CD4-positive, alpha-beta T cell treated with Interleukin-15 for 4 hours (primary cell): ENCODE measurements at regions not wholly inside any gene's neighbourhood (a gene's known extent, or its start where the extent isn't known, plus 50 kb on each side); places are given as distances from the start of the nearest gene placed in this dataset.
"Not testable (repeated sequence)": the region's sequence is repeated elsewhere in the genome, so short reads cannot be mapped to it uniquely, and the experiment has no call there.

Experiments
- DNase-seq: peaks from one replicate; pipeline ENCODE4 v3.0.0-alpha.2; 2020; ENCODE audit warnings: low spot score

DNA sequence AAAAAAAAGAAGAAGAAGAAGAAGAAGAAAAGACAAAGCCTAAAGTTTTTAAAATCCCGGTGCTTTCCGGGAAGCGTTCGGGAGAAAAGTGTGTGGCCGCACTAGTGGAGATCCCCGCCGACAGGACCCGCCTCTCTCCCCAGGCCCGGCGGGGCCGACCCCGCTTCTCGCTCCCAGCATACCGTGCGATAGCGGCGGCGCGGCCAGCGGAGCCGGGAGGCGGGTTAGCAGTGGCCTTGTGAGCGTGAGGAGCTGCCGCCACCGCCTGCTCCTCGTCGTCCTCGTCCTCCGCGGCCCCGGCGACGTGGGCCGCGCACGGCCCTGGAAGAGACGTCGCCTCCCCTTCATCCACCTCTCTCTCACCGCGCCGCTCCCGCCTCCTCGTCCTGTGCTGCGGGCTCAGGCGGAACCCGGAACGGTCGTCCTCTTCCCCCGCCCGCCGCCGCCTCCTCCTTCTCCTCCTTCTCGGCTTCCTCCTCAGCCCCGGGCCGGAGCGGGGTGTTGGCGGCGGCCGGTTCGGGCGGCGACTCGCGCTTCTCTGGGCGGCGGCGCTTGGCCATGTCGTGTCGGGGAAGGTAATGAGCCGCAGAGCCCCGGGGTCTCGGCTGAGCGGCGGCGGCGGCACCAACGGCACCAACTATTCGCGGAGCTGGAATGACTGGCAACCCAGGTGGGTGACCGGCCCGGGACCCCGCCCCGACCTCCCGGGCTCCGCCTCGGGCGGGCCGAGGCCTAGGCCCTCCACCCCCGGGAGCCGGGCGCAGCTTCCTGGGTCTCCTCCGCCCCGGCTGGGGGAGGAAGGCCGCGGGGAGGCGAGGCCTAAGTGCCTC lies 62.6 kb upstream of the CDR2 start:
- DNase-seq, result peak; percentile 50

GRCh38 chr16:22436326-22436822 lies 62.0 kb upstream of the CDR2 start:
- not testable (repeated sequence) for DNase-seq

DNA sequence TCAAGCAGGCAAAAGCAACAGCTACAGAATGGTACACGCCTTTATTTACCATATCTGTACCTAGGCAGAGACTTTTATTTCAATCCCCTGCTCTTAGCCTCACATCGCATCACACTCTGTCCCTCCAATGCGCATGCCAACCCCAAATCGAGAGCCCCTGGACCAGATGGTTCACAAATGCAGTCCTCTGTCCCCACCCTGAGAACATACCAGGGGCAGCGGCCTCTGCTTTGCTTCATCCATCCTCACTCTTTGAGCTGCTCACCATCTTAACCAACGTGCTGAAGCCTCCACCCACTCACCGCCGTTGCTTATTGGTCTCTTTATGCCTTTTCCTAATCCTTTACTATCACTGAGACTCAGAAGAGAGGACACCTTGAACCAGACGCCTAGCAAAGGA lies 56.9 kb upstream of the CDR2 start:
- not testable (repeated sequence) for DNase-seq

DNA sequence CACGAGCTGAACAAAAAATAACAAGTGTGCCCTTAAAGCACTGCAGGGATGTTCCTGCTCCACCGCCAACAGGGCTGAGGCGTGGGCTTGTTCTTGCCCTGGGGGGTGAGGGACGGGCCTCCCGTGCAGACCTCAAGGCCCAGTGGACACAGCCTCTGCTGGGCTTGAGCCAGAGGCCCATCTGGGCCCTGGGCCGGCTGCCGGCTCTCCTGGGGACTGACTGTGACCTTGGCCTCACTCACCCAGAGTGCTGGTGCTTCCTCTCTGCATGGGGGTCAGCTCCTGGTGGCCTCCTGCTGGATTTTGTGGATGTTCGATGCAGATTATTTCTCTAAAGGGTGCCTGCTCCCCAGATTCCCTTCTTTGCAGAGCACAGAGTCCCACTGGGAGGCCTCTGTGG lies 54.2 kb upstream of the CDR2 start:
- no peak for DNase-seq

GRCh38 chr16:22427556-22427955 lies 53.1 kb upstream of the CDR2 start:
- DNase-seq, result no peak

GRCh38 chr16:22425847-22426246 lies 51.4 kb upstream of the CDR2 start:
- DNase-seq, result no peak

- DNase-seq, result no peak
These were observed 50.8 kb upstream of the CDR2 start for GRCh38 chr16:22425036-22425801.

DNA sequence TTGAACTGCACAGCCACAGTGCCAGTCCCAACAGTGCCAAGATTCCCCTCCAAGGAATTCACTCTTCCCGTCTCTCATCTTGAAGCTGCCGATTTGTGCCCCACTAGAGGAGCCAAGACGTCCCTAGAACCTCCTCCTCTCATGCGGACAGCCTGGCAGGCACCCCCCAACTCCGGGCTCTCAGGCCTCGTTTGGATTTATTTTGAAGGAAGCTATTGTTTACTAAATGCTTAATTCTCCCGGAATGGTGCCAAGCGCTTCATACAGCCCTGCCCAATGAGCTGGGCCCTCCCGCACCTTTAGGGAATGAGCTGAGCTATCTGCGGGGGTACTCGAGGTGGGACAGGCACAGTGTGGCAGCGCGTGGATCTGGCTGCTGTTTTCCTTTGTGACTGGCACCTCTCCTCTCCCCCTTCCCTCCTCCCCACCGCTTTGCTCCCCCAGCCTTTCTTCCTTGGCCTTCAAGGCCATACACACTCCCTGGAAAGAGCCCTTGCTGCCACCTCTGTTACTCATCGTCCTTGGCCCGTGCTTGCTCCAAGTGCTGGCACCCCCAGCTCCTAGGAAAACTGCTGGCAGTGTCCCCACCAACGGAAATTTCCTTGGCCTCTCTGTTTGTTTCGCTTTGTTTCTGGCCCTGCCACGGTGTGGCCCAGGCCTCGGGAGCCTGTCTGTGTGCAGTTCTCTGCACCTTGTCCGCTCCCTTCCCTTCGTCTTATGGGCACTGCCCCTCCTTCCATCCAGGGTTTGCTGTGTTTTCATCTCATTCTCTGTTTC lies 49.9 kb upstream of the CDR2 start:
- no peak for DNase-seq
